GM19351 (cell line): ENCODE measurements at regions not wholly inside any gene's neighbourhood (a gene's known extent, or its start where the extent isn't known, plus 50 kb on each side); places are given as distances from the start of the nearest gene placed in this dataset.

Experiments
- ATAC-seq: cut with Tn5 transposase; IDR thresholded peaks from one replicate; pipeline ENCODE4 v1.9.1; 2021; ENCODE audit warnings: mild to moderate bottlenecking, moderate library complexity; ENCODE audit not compliant: unreplicated experiment

GRCh38 chr4:38310446-38311043 lies 350.3 kb downstream of the PTTG2 start:
- peak; percentile 86 for ATAC-seq

GRCh38 chr4:38311495-38312126 lies 351.4 kb downstream of the PTTG2 start:
- ATAC-seq: no peak

GRCh38 chr4:38313175-38313574 lies 350.8 kb upstream of the KLF3 start:
- no peak for ATAC-seq

GRCh38 chr4:38313999-38314561 lies 349.9 kb upstream of the KLF3 start:
- no peak for ATAC-seq

GRCh38 chr4:38314663-38315062 lies 349.3 kb upstream of the KLF3 start:
- ATAC-seq: no peak

- no peak for ATAC-seq
Observed at GRCh38 chr4:38315286-38315685, 348.7 kb upstream of the KLF3 start.

- ATAC-seq: no peak
Observed at GRCh38 chr4:38316045-38316444, 348.0 kb upstream of the KLF3 start.

GRCh38 chr4:38317041-38317674 lies 346.8 kb upstream of the KLF3 start:
- no peak for ATAC-seq

GRCh38 chr4:38318737-38319455 lies 345.1 kb upstream of the KLF3 start:
- peak; percentile 85 for ATAC-seq

- peak; percentile 56 for ATAC-seq
Observed at GRCh38 chr4:38319456-38320342, 344.3 kb upstream of the KLF3 start.

GRCh38 chr4:38320343-38320695 lies 343.7 kb upstream of the KLF3 start:
- no peak for ATAC-seq

- ATAC-seq: no peak
Observed at GRCh38 chr4:38320833-38321232, 343.2 kb upstream of the KLF3 start.

- ATAC-seq: no peak
Observed at GRCh38 chr4:38322714-38323113, 341.3 kb upstream of the KLF3 start.

- no peak for ATAC-seq
Observed at GRCh38 chr4:38323141-38323641, 340.8 kb upstream of the KLF3 start.

GRCh38 chr4:38324861-38325628 lies 339.0 kb upstream of the KLF3 start:
- ATAC-seq: no peak

GRCh38 chr4:38325629-38325913 lies 338.4 kb upstream of the KLF3 start:
- ATAC-seq: no peak

- ATAC-seq: no peak
Observed at GRCh38 chr4:38326499-38326898, 337.5 kb upstream of the KLF3 start.

- no peak for ATAC-seq
Observed at GRCh38 chr4:38327174-38327573, 336.8 kb upstream of the KLF3 start.

GRCh38 chr4:38328989-38329729 lies 334.8 kb upstream of the KLF3 start:
- ATAC-seq: no peak
